IMR-90 (cell line): ENCODE measurements at regions not wholly inside any gene's neighbourhood (a gene's known extent, or its start where the extent isn't known, plus 50 kb on each side); places are given as distances from the start of the nearest gene placed in this dataset.

Experiments
- ATAC-seq: fragments of 200-7000 bp; cut with Tn5 transposase; 2 replicates; pipeline ENCODE4 v1.9.1; 2020; ENCODE audit warnings: low read depth, mild to moderate bottlenecking, moderate library complexity
- BruUV-seq: library from RNA; stranded (reverse); fragments of 400-500 nt; replicated peaks from 2 replicates; lab custom pipeline; 2021; lab: Mats Ljungman, UMichigan
- CTCF ChIA-PET: fragments of 300-600 bp; formaldehyde crosslinking; extraction: SDS; loops from one replicate; lab custom pipeline; 2021; ENCODE audit warnings: antibody characterized with exemption; lab: Yijun Ruan, JAX
- POLR2A ChIA-PET: fragments of 300-600 bp; sonication (Branson Sonifier 250); formaldehyde crosslinking; loops from one replicate; lab custom pipeline; 2022; ENCODE audit warnings: antibody characterized with exemption; ENCODE audit not compliant: unreplicated experiment; lab: Charles Lee
- DNase-seq: peaks from one replicate; pipeline ENCODE4 v3.0.0; 2013
- H2AFZ ChIP-seq: replicated peaks from 2 replicates; pipeline ENCODE3; 2013; ENCODE audit warnings: low read length, mild to moderate bottlenecking; ENCODE audit not compliant: poor library complexity
- H2AK5ac ChIP-seq: 2 replicates; pipeline ENCODE4 v1.6.1; 2013; ENCODE audit warnings: low read depth, low read length, inconsistent platforms
- H2AK9ac ChIP-seq: replicated peaks from 2 replicates; pipeline ENCODE3; 2013; ENCODE audit warnings: mild to moderate bottlenecking, low read depth, low read length, moderate library complexity; ENCODE audit not compliant: poor library complexity
- H2BK120ac ChIP-seq: 2 replicates; pipeline ENCODE4 v1.6.1; 2013; ENCODE audit warnings: low read depth, low read length, inconsistent platforms
- H2BK15ac ChIP-seq: 3 replicates; pipeline ENCODE4 v1.6.1; 2013; ENCODE audit warnings: low read depth, low read length, inconsistent platforms
- H2BK20ac ChIP-seq: 2 replicates; pipeline ENCODE4 v1.6.1; 2013; ENCODE audit warnings: low read depth, mild to moderate bottlenecking, inconsistent platforms, low read length, moderate library complexity
- H2BK5ac ChIP-seq: 2 replicates; pipeline ENCODE4 v1.6.1; 2013; ENCODE audit warnings: mild to moderate bottlenecking, low read depth, low read length, inconsistent platforms; ENCODE audit not compliant: poor library complexity, severe bottlenecking
- H3K14ac ChIP-seq: replicated peaks from 2 replicates; pipeline ENCODE4 v1.6.1; 2013; ENCODE audit warnings: low read depth, low read length, inconsistent platforms
- H3K18ac ChIP-seq: 2 replicates; pipeline ENCODE4 v1.6.1; 2013; ENCODE audit warnings: low read depth, low read length, control low read depth
- H3K23ac ChIP-seq: 2 replicates; pipeline ENCODE4 v1.6.1; 2013; ENCODE audit warnings: low read depth, low read length, inconsistent platforms
- H3K27ac ChIP-seq: 2 replicates; pipeline ENCODE4 v1.5.1; 2013; ENCODE audit warnings: mild to moderate bottlenecking, control low read depth, low read length; ENCODE audit not compliant: insufficient read depth
- H3K27me3 ChIP-seq: 2 replicates; pipeline ENCODE4 v1.6.1; 2013; ENCODE audit warnings: low read length; ENCODE audit not compliant: control insufficient read depth, insufficient read depth
- H3K36me3 ChIP-seq: 2 replicates; pipeline ENCODE4 v1.6.1; 2013; ENCODE audit warnings: low read length, mixed read lengths; ENCODE audit not compliant: control insufficient read depth, insufficient read depth
- H3K4ac ChIP-seq: 2 replicates; pipeline ENCODE4 v1.6.1; 2013; ENCODE audit warnings: low read depth, low read length, inconsistent platforms
- H3K4me1 ChIP-seq: 2 replicates; pipeline ENCODE4 v1.6.1; 2013; ENCODE audit warnings: low read length, mixed read lengths; ENCODE audit not compliant: control insufficient read depth, insufficient read depth
- H3K4me2 ChIP-seq: 2 replicates; pipeline ENCODE4 v1.6.1; 2013; ENCODE audit warnings: low read depth, mild to moderate bottlenecking, control low read depth, low read length, moderate library complexity
- H3K4me3 ChIP-seq: 2 replicates; pipeline ENCODE4 v1.5.1; 2013; ENCODE audit warnings: low read depth, mild to moderate bottlenecking, control low read depth, low read length, moderate library complexity; ENCODE audit not compliant: insufficient read depth
- H3K56ac ChIP-seq: 2 replicates; pipeline ENCODE4 v1.6.1; 2013; ENCODE audit warnings: low read length, inconsistent platforms; ENCODE audit not compliant: insufficient read depth; ENCODE audit errors: extremely low read depth
- H3K79me1 ChIP-seq, 2 experiments: 2 replicates each; pipeline ENCODE4 v1.6.1; 2013; ENCODE audit warnings: low read length in 2 of 2, inconsistent platforms in 1 of 2, low read depth in 1 of 2
- H3K9ac ChIP-seq: 2 replicates; pipeline ENCODE4 v1.6.1; 2013; ENCODE audit warnings: low read depth, low read length, control low read depth
- H3K9me1 ChIP-seq: 2 replicates; pipeline ENCODE4 v1.6.1; 2013; ENCODE audit warnings: low read length, inconsistent platforms; ENCODE audit not compliant: insufficient read depth
- H3K9me3 ChIP-seq: 2 replicates; pipeline ENCODE4 v1.6.1; 2013; ENCODE audit warnings: low read length; ENCODE audit not compliant: control insufficient read depth, insufficient read depth
- H4K20me1 ChIP-seq: 2 replicates; pipeline ENCODE4 v1.6.1; 2013; ENCODE audit warnings: low read length, inconsistent platforms; ENCODE audit not compliant: insufficient read depth
- H4K5ac ChIP-seq: 2 replicates; pipeline ENCODE4 v1.6.1; 2013; ENCODE audit warnings: mild to moderate bottlenecking, low read depth, low read length, control low read depth
- H4K8ac ChIP-seq, 2 experiments: 2 replicates each; pipeline ENCODE4 v1.6.1; 2013; ENCODE audit warnings: low read depth in 2 of 2, low read length in 2 of 2, control low read depth in 1 of 2, inconsistent platforms in 1 of 2
- H4K91ac ChIP-seq: 2 replicates; pipeline ENCODE4 v1.6.1; 2013; ENCODE audit warnings: low read depth, low read length, inconsistent platforms; ENCODE audit not compliant: insufficient read depth
- CTCF ChIP-seq: conservative IDR thresholded peaks from 2 replicates; pipeline ENCODE4 v1.5.1; 2012; ENCODE audit warnings: mild to moderate bottlenecking, low read depth, low read length, improper control_type of control experiment
- WGBS, 2 experiments: methylation state at CpG; one replicate each; pipeline versions ENCODE4 v1.1.5 to v1.1.7; 2013; ENCODE audit warnings: missing lambda C conversion rate in 2 of 2; ENCODE audit not compliant: insufficient read length in 1 of 2; ENCODE audit errors: extremely low coverage in 2 of 2; 5-methylcytosine and 5-hydroxymethylcytosine counted together
- dilution Hi-C: fragments of 300-500 bp; cut with HindIII; formaldehyde crosslinking; loops from one replicate; pipeline ENCODE4 v1.14.3; 2018; ENCODE audit warnings: low sequenced_read_pairs; ENCODE audit not compliant: unreplicated experiment
- in situ Hi-C: fragments of 300-500 bp; cut with MboI; formaldehyde crosslinking; loops from 3 replicates; pipeline ENCODE4 v1.14.3; 2019; ENCODE audit warnings: low sequenced_read_pairs, inconsistent platforms, mixed read lengths
- intact Hi-C: fragments of 100-400 bp; cut with micrococcal nuclease; formaldehyde crosslinking; loops from 2 replicates; pipeline ENCODE4 v1.10.0; 2022

- in situ Hi-C loops (no loop called here), dilution Hi-C loops (no loop called here), intact Hi-C loops (no loop called here)
- no peak overlapping the region for H2BK20ac ChIP-seq
- no peak overlapping the region for H2BK15ac ChIP-seq
- POLR2A ChIA-PET = no interaction called here
- no peak overlapping the region for H2AK5ac ChIP-seq
- H2BK5ac ChIP-seq = no peak overlapping the region
- no peak overlapping the region for H3K56ac ChIP-seq
- no peak overlapping the region for H3K23ac ChIP-seq
- BruUV-seq = no TSS peak
- peaks cover 4% of the 10 kb centered on the region; the same call in 1 of the 2 replicates for H3K9me3 ChIP-seq
- H3K4me2 ChIP-seq = no peak overlapping the region
- CTCF ChIA-PET = no interaction called here
- H3K9ac ChIP-seq = no peak overlapping the region
- no peak overlapping the region for H2AFZ ChIP-seq
- 36% methylated on average over 4 of the region's 5 CpGs; no CpG with 5 or more reads in 1 of the 2 experiments for WGBS, 2 experiments
- no peaks in the 10 kb centered on the region for H3K9me1 ChIP-seq
- no peaks in the 10 kb centered on the region for H3K4me1 ChIP-seq
- no peak overlapping the region for H4K91ac ChIP-seq
- no peaks in the 10 kb centered on the region for H4K20me1 ChIP-seq
- no peak overlapping the region for H2AK9ac ChIP-seq
- ATAC-seq (no peak), DNase-seq (no peak)
- no peak overlapping the region for H3K18ac ChIP-seq
- H4K5ac ChIP-seq = no peak overlapping the region
- H3K4me3 ChIP-seq = no peak overlapping the region
- H3K14ac ChIP-seq = no peak overlapping the region
- no peaks in the 10 kb centered on the region for H3K79me1 ChIP-seq
- no peak overlapping the region for H3K27ac ChIP-seq
- H3K27me3 ChIP-seq = 0 out of 2 replicates have a peak, but pooled peaks cover 3% of the 10 kb centered on the region
- H3K4ac ChIP-seq = no peak overlapping the region
- H3K36me3 ChIP-seq = no peaks in the 10 kb centered on the region
- no peak overlapping the region for H4K8ac ChIP-seq
- H2BK120ac ChIP-seq = no peak overlapping the region
- no peak for TF ChIP-seq CTCF
These were observed 146.3 kb upstream of the MAFB start for GRCh38 chr20:40835321-40835720.
